ENCODE measurements at regions not wholly inside any gene's neighbourhood (a gene's known extent, or its start where the extent isn't known, plus 50 kb on each side); places are given as distances from the start of the nearest gene placed in this dataset.

GRCh38 chr12:89206390-89206789 lies 145.9 kb downstream of the DUSP6 start:
- DNase-seq (ENCODE audit: low read depth, low spot score) = no peak
- no peaks in the 10 kb centered on the region for H3K27me3 ChIP-seq (ENCODE audit: control insufficient read depth, extremely low read depth, insufficient read depth, low read length)
- H3K4me2 ChIP-seq (ENCODE audit: control insufficient read depth, extremely low read depth, insufficient read depth, low read depth, low read length) = no peak overlapping the region
- no peaks in the 10 kb centered on the region for H3K9me3 ChIP-seq (ENCODE audit: control insufficient read depth, low read depth, low read length)
- no peaks in the 10 kb centered on the region for H3K36me3 ChIP-seq (ENCODE audit: control insufficient read depth in 2 of 2, extremely low read depth in 1 of 2, insufficient read depth in 2 of 2, low read length in 2 of 2)
- H3K9ac ChIP-seq (ENCODE audit: control insufficient read depth, extremely low read depth, insufficient read depth, low read length) = no peak overlapping the region
- H3K9me1 ChIP-seq (ENCODE audit: control insufficient read depth, extremely low read depth, insufficient read depth, low read length) = no peaks in the 10 kb centered on the region
- no peaks in the 10 kb centered on the region for H3K4me1 ChIP-seq (ENCODE audit: control insufficient read depth, extremely low read depth, insufficient read depth, low read length)
- no peak overlapping the region for H3K4me3 ChIP-seq (ENCODE audit: control insufficient read depth in 2 of 3, extremely low read depth in 1 of 3, insufficient read depth in 2 of 3, low read depth in 1 of 3, low read length in 3 of 3)
- H2AFZ ChIP-seq (ENCODE audit: control insufficient read depth, low read length) = no peak overlapping the region
- FAIRE-seq = no peak
- H3K79me2 ChIP-seq (ENCODE audit: control insufficient read depth, insufficient read depth, low read length) = no peaks in the 10 kb centered on the region
- dilution Hi-C loops (cut with MboI; ENCODE audit: extremely low pct_ligation_motif_present, low sequenced_read_pairs) = no loop called here
- TF ChIP-seq EZH2 (IDR thresholded peaks at IDR 0.05; ENCODE audit: low read length) (no peak), CTCF (optimal IDR thresholded peaks at IDR 0.05 in 1 of 3, IDR thresholded peaks at IDR 0.05 in 1 of 3, conservative IDR thresholded peaks at IDR 0.05 in 1 of 3; ENCODE audit: extremely low read depth in 1 of 3, insufficient read depth in 2 of 3, low read length in 3 of 3) (no peak)
- H3K27ac ChIP-seq (ENCODE audit: control insufficient read depth, insufficient read depth, low read length) = no peak overlapping the region
- H4K20me1 ChIP-seq (ENCODE audit: control insufficient read depth, extremely low read depth, insufficient read depth, low read length) = no peaks in the 10 kb centered on the region

GRCh38 chr12:89205517-89205916 lies 146.8 kb downstream of the DUSP6 start:
- H3K79me2 ChIP-seq (ENCODE audit: control insufficient read depth, insufficient read depth, low read length) = no peaks in the 10 kb centered on the region
- dilution Hi-C loops (cut with MboI; ENCODE audit: extremely low pct_ligation_motif_present, low sequenced_read_pairs) = no loop called here
- H3K36me3 ChIP-seq (ENCODE audit: control insufficient read depth in 2 of 2, extremely low read depth in 1 of 2, insufficient read depth in 2 of 2, low read length in 2 of 2) = no peaks in the 10 kb centered on the region
- TF ChIP-seq CTCF (optimal IDR thresholded peaks at IDR 0.05 in 1 of 3, IDR thresholded peaks at IDR 0.05 in 1 of 3, conservative IDR thresholded peaks at IDR 0.05 in 1 of 3; ENCODE audit: extremely low read depth in 1 of 3, insufficient read depth in 2 of 3, low read length in 3 of 3) (no peak), EZH2 (IDR thresholded peaks at IDR 0.05; ENCODE audit: low read length) (no peak)
- H2AFZ ChIP-seq (ENCODE audit: control insufficient read depth, low read length) = no peak overlapping the region
- no peak overlapping the region for H3K9ac ChIP-seq (ENCODE audit: control insufficient read depth, extremely low read depth, insufficient read depth, low read length)
- H3K4me1 ChIP-seq (ENCODE audit: control insufficient read depth, extremely low read depth, insufficient read depth, low read length) = no peaks in the 10 kb centered on the region
- H3K27me3 ChIP-seq (ENCODE audit: control insufficient read depth, extremely low read depth, insufficient read depth, low read length) = no peaks in the 10 kb centered on the region
- DNase-seq (ENCODE audit: low read depth, low spot score) (no peak), FAIRE-seq (no peak)
- H3K27ac ChIP-seq (ENCODE audit: control insufficient read depth, insufficient read depth, low read length) = no peak overlapping the region
- no peaks in the 10 kb centered on the region for H3K9me3 ChIP-seq (ENCODE audit: control insufficient read depth, low read depth, low read length)
- no peak overlapping the region for H3K4me3 ChIP-seq (ENCODE audit: control insufficient read depth in 2 of 3, extremely low read depth in 1 of 3, insufficient read depth in 2 of 3, low read depth in 1 of 3, low read length in 3 of 3)
- no peak overlapping the region for H3K4me2 ChIP-seq (ENCODE audit: control insufficient read depth, extremely low read depth, insufficient read depth, low read depth, low read length)
- H4K20me1 ChIP-seq (ENCODE audit: control insufficient read depth, extremely low read depth, insufficient read depth, low read length) = no peaks in the 10 kb centered on the region
- no peaks in the 10 kb centered on the region for H3K9me1 ChIP-seq (ENCODE audit: control insufficient read depth, extremely low read depth, insufficient read depth, low read length)
